22Rv1 (cell line): ENCODE measurements at regions not wholly inside any gene's neighbourhood (a gene's known extent, or its start where the extent isn't known, plus 50 kb on each side); places are given as distances from the start of the nearest gene placed in this dataset.

Source experiments
- H3K27ac ChIP-seq: fragments of 450-650 bp; 2 replicates; pipeline ENCODE4 v1.5.1; 2017
- ZFX ChIP-seq: fragments of 450-650 bp; IDR thresholded peaks from 2 replicates; pipeline ENCODE4 v1.6.1; 2017; ENCODE audit warnings: antibody characterized with exemption, borderline replicate concordance
- TF ChIP-seq, protein P1 (sequence below): fragments of 450-650 bp; IDR thresholded peaks from 2 replicates; pipeline ENCODE4 v1.5.1; 2017; ENCODE audit warnings: mild to moderate bottlenecking

DNA sequence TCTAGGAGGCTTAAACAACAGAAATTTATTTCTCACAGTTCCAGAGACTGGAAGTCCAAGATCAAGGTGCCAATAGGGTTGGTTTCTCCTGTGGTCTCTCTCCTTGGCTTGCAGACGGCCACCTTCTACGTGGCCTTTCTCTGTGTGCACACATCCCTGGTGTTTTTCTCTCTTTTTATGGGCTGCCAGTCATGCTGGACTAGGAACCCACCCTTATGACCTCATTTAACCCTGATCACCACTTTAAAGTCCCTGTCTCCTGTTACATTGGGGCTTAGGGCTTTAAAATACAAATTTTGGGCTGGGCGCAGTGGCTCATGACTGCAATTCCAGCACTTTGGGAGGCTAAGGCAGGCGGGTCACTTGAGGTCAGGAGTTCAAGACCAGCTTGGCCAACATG is 157.1 kb downstream of the TLE1 start:
- H3K27ac ChIP-seq: no peak overlapping the region
- TF ChIP-seq ZFX: no peak
- TF ChIP-seq, protein P1, sequence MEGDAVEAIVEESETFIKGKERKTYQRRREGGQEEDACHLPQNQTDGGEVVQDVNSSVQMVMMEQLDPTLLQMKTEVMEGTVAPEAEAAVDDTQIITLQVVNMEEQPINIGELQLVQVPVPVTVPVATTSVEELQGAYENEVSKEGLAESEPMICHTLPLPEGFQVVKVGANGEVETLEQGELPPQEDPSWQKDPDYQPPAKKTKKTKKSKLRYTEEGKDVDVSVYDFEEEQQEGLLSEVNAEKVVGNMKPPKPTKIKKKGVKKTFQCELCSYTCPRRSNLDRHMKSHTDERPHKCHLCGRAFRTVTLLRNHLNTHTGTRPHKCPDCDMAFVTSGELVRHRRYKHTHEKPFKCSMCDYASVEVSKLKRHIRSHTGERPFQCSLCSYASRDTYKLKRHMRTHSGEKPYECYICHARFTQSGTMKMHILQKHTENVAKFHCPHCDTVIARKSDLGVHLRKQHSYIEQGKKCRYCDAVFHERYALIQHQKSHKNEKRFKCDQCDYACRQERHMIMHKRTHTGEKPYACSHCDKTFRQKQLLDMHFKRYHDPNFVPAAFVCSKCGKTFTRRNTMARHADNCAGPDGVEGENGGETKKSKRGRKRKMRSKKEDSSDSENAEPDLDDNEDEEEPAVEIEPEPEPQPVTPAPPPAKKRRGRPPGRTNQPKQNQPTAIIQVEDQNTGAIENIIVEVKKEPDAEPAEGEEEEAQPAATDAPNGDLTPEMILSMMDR: no peak

DNA sequence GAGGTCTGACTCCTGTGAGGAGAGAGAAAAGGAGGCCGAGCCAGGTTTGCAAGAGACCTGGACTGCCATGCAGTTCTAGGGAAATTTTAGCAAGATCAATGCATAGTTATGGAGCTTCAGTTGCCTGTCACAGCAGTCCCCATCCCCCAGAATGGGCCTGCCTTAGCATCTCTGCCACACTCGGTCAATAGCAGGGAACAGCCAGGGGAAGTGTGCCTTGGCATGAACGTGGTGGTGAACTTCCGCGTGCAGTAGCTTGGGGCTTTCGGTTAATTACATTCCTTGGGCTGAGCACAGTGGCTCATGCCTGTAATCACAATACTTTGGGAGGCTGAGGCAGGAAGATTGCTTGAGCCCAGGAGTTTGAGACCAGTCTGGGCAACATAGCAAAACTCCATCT is 157.8 kb downstream of the TLE1 start:
- H3K27ac ChIP-seq: no peak overlapping the region
- TF ChIP-seq ZFX: no peak
- TF ChIP-seq, protein P1: no peak

DNA sequence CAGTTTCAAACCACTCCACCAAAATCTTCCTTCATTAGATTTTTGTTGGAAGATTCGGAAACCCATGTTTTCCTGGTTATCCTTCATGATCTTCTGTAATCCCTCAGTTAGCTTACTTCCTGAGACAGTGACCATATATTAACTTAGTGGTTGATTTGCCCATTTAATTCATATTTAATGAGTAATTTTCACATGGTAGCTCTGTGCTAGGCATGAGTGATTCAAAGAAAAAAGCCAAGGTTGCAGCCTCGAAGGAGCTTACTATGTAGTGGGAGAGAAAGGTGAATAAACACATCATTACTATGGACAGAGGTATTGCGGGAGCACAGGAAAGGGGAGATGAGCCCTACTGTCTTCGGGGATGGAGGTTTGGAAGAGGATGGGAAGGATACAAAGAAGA is 158.5 kb downstream of the TLE1 start:
- H3K27ac ChIP-seq: no peak overlapping the region
- TF ChIP-seq, protein P1: no peak
- TF ChIP-seq ZFX: no peak

DNA sequence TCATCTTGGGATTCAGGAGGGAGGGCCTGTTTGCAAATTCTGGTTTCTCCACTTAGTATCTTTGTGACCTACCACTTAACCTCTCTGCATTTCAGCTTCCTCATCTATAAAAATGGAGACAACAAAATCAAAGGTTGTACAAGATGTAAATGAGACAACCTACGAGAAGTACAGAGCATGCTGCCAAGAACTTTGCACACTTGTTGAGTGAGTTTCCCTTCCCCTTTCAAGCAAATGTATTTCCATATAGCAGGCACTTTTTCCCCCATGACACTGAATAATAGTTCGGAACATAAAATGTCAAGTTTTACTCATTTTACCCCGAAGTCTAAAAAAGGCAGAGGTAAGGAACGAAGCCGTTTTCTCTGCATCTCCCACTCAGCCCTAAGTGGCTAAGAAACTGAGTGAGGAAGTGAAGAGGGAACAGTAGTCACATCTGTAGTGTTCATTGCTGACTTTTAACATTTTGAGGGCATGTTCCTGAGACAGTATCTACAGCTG is 159.0 kb downstream of the TLE1 start:
- no peak overlapping the region for H3K27ac ChIP-seq
- TF ChIP-seq, protein P1: no peak
- no peak for TF ChIP-seq ZFX

DNA sequence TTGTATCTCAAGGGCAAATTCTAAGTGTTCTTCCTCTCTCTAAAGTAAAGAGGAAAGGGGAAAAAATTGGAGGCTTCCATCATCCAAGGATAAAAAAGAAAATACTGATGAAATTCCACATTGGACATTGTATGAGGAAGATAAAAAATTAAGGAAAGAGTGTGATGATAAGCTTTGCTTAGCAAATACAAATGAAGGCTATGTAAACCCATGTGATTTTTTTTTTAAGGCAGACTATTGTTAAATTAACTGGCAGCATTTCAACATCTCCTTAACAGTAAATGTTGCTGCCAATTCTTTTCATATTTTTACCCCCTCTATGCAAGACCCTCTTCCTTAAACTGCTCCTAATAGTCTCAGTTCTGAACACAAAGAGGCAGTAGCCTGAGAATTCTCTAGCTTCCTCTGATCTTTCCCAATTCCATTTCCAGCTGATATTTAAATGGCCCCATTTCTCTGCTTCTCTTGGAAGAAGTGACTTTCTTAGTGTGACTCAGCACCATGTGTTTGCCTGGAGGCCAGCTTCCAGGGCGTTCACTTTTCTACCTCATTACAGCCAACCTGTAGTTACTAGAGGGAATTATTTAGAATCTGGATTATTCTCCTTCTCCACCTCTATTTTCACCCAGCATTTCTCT is 159.7 kb downstream of the TLE1 start:
- no peak for TF ChIP-seq ZFX
- TF ChIP-seq, protein P1: no peak
- H3K27ac ChIP-seq: no peak overlapping the region

DNA sequence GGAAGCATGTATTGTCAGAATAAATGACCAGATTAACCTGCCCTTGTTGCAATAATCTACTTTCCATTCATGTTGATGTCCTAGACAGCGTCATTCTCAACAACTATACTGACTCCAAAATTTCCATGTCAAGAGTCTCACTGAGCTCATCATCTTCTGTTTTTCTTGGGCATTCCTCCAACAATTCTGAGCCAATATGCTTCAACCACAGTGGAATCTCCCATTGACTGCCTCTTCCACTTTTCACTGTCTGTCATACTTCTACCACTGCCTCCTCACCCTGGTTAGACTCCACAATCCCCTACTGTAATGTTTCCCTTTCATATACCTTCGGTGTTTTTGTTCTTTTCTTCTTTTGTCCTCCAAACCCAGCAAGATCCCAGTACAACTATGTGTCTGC is 162.8 kb downstream of the TLE1 start:
- no peak overlapping the region for H3K27ac ChIP-seq
- TF ChIP-seq, protein P1: no peak
- no peak for TF ChIP-seq ZFX

DNA sequence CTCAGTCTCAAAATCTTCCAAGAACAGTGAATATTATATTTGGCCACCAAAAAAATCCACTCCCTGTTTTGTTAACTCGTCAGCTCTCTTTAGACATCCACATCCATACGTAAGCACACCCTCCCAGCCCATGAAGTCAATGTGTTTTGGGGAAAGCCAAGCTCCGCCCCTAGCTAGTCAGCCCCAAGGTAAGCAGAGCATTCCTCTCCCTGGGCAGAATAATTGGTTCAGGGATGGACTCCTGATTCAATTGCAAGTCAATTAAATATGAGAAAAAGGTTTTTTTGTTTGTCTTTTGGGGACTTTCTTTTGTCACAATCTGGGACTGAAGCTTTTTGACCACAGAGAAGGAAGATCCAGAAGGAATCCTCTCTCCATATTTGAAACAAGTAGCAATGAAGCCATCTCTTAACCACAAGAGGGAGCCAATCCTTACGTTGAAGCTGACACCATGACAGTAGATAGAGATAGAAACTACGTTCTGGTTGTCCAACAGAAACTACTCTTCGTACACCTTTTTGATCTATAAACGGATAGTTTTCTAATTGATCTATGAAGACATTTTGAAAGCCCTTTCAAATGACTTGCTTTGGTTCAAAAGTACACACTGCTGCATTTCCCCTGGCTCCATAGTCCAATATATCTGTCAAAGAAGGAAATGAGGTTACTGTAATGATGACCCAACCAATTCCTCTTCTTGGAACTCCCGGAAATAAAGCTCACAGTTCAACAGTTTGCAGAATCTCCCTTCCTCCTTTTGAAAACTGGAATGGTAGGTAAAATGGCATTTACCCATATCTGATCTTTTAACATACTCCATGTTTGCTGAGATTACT is 166.4 kb downstream of the TLE1 start:
- TF ChIP-seq, protein P1: peak; percentile 80
- no peak for TF ChIP-seq ZFX
- H3K27ac ChIP-seq: no peak overlapping the region
